Urothelium cell line (cell line): ENCODE measurements at regions not wholly inside any gene's neighbourhood (a gene's known extent, or its start where the extent isn't known, plus 50 kb on each side); places are given as distances from the start of the nearest gene placed in this dataset.
"Not testable (repeated sequence)": the region's sequence is repeated elsewhere in the genome, so short reads cannot be mapped to it uniquely, and the experiment has no call there.

Experiments used
- DNase-seq: peaks from one replicate; pipeline ENCODE4 v3.0.0; 2011; ENCODE audit warnings: low spot score, mixed read lengths
- FAIRE-seq: peaks from 2 replicates; lab custom pipeline; 2011; peaks lifted over from hg19 to GRCh38; lab: Jason Lieb, UNC

GRCh38 chr11:34795641-34796040, 120.5 kb downstream of the APIP start:
- DNase-seq (no peak), FAIRE-seq (no peak)

DNA sequence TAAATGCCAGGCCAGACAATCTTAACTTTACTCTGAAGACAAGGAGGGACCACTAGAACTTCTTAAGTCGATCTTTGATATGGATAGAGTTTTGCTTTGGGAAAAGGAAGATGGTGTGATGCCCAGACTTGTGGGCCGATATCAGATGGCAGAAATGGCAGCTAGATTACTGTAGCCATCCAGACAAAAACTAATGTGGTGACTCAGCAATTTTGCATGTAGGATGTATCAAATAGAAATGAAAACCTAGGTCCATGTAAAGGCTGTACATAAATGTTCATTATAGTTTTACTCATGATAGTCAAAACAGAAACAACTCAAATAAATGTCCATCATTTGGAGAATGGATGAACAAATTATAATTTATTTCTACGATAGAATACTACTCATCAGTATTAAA, 121.5 kb downstream of the APIP start:
- no peak for FAIRE-seq
- no peak for DNase-seq

GRCh38 chr11:34793666-34794065, 122.5 kb downstream of the APIP start:
- DNase-seq (no peak), FAIRE-seq (no peak)

DNA sequence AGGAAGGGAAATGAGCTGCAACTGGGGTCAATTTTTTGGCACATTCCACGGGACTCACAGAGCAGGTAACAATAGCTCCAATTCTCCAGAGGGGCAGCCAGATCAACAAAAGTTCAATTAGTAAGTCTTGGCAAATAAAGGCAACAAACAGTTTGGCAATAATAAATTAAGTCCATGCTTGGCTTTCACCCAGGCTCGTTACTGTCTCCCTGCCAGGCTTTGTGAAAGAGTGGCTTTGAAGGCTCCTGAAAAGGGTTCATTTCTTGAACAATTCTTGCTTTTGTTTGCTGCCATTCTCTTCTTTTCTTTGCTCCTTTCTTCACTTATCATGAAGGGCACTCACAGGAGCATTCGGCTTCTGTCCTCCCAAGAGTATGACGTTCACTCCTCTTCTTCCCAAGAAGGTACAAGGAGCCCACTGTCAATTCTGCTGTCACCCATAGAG, 123.3 kb downstream of the APIP start:
- DNase-seq = no peak
- no peak for FAIRE-seq

GRCh38 chr11:34791780-34792542, 124.2 kb downstream of the APIP start:
- FAIRE-seq (no peak), DNase-seq (no peak)

GRCh38 chr11:34790620-34791019, 125.6 kb downstream of the APIP start:
- no peak for DNase-seq
- FAIRE-seq = no peak

- no peak for FAIRE-seq
- no peak for DNase-seq
These were observed 126.9 kb downstream of the APIP start for GRCh38 chr11:34789196-34789834.

DNA sequence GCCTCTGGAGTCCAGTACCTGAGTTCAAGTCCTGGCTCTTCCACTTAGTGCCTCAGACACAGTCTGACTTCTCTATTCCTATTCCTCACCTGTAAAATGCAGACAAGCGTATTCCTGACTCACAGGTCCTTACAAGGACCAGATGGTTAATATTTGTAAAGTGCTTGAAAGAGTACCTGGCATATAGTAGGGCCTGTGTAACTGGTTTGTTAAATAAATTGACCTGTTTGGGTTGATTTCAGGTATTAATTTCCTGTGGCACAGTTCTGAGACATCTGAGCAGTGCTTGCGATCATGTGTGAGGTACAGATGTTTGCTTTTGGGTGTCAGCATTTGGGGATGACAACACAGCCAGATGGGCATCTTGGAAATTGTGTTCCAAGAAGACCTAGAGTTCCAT, 127.5 kb downstream of the APIP start:
- no peak for FAIRE-seq
- DNase-seq = no peak

- no peak for DNase-seq
- FAIRE-seq = no peak
These were observed 128.3 kb downstream of the APIP start for GRCh38 chr11:34787895-34788294.

- DNase-seq (no peak), FAIRE-seq (no peak)
These were observed 128.8 kb downstream of the APIP start for GRCh38 chr11:34787348-34787747.

DNA sequence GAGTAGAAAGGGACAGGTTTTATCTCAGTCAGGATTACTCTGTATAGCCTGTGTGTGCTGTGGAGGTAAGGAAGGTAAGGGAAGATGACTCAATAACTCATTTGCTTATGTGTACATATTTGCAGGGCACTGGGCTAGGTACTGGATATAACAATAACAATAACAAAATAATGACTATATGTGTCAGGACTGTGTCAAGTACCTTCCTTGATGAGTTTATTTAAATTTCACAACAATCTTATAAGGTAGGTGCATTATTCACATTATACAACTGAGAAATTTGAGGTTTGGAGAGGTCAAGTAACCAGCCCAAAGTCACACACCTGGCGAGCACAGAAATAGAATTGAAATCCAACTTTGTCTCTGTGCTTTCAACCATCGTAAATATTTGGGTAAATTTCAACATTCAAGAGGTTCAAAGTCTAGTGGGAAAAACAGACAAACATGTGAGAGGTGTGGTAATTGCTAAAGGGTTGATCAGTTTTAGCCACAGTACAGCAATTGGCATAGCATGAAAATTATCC, 131.8 kb downstream of the APIP start:
- DNase-seq (no peak), FAIRE-seq (no peak)

DNA sequence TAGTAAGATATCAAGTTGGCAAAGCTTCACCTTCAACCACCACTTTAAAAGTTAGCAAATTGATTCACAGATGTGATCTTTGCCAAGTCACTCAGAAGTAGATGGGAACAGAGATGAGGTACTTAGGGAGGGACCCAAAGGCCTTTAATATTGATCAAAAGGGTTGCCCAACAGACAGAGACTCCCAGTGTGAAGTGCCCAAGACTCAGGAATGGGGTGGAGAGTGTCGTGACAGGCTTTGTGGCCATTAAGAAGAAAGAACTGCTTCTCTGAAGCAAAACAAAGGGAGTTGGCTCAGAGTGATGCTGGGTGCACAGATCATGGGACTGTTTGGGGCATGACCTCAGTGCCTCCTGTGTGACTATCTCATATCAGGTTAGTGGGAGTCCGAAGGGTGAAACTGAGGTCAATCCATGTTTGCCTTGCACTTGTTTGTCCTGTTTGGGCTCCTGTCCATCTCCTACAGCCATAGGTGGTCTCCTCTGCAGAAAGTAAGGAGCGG, 132.3 kb downstream of the APIP start:
- DNase-seq (no peak), FAIRE-seq (no peak)

DNA sequence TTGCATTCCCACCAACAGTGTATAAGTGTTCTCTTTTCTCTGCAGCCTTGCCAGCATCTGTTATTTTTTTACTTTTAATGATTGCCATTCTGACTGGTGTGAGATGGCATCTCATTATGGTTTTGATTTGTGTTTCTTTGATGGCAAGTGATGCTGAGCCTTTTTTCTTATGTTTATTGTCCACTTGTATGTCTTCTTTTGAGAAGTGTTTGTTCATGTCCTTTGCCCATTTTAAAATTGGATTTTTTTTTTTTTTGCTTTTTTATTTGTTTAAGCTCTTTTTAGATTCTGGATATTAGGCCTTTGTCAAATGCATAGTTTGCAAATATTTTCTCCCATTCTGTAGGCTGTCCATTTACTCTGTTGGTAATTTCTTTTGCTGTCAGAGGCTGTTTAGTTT, 134.4 kb downstream of the APIP start:
- not testable (repeated sequence) for DNase-seq, FAIRE-seq

- no peak for DNase-seq
- no peak for FAIRE-seq
These were observed 140.7 kb downstream of the APIP start for GRCh38 chr11:34775417-34775888.

- FAIRE-seq = no peak
- DNase-seq = no peak
These were observed 141.6 kb downstream of the APIP start for GRCh38 chr11:34774604-34775003.

GRCh38 chr11:34773826-34774225, 142.4 kb downstream of the APIP start:
- no peak for FAIRE-seq

GRCh38 chr11:34773211-34773610, 143.0 kb downstream of the APIP start:
- FAIRE-seq (no peak), DNase-seq (no peak)

More at GRCh38 chr11:34773826-34774225, 142.4 kb downstream of the APIP start:
- DNase-seq = no peak

DNA sequence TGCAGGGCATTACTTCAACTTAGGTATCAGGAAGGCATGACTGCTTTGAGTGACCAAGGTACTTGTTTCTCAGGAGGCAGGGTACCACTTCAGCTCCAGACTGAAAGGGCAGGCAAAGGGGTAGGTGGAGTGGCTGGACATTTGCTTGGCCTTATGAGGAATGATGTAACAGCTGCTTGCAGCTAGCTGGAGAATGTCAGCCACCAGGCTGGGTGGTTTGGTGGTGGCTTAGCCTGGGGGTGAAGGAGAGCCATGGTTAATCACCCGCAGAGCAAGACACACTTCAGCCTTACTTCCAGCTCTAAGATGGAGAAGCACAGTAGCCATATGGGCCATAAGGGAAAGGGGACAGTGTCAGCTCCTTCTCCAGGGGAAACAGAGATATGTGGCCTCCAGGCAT, 146.1 kb downstream of the APIP start:
- DNase-seq (no peak), FAIRE-seq (no peak)

GRCh38 chr11:34769224-34769623, 147.0 kb downstream of the APIP start:
- FAIRE-seq (no peak), DNase-seq (no peak)

- DNase-seq = not testable (repeated sequence)
These were observed 141.7 kb downstream of the EHF start for GRCh38 chr11:34762625-34763024.

GRCh38 chr11:34758262-34758661, 137.4 kb downstream of the EHF start:
- DNase-seq (no peak), FAIRE-seq (no peak)

More at GRCh38 chr11:34762625-34763024, 141.7 kb downstream of the EHF start:
- not testable (repeated sequence) for FAIRE-seq

- FAIRE-seq (peak; percentile 20), DNase-seq (no peak)
These were observed 136.1 kb downstream of the EHF start for GRCh38 chr11:34757026-34757451.
